A549 (cell line): ENCODE measurements at regions not wholly inside any gene's neighbourhood (a gene's known extent, or its start where the extent isn't known, plus 50 kb on each side); places are given as distances from the start of the nearest gene placed in this dataset.

ENCODE experiments used
- ATAC-seq, 2 experiments: fragments of 200-7000 bp in 1 of 2; fragments of >200 bp in 1 of 2; cut with Nextera tagmentation in 1 of 2; cut with Tn5 transposase in 1 of 2; 3 replicates each; pipeline versions ENCODE4 v1.8.0 to v1.9.1; 2018 to 2020; ENCODE audit warnings: mild to moderate bottlenecking in 1 of 2, moderate library complexity in 1 of 2
- CTCF ChIA-PET: fragments of 300-600 bp; sonication (Branson Sonifier 250); formaldehyde crosslinking; extraction: SDS; loops from one replicate; lab custom pipeline; 2021; ENCODE audit warnings: antibody characterized with exemption, inconsistent platforms; lab: Yijun Ruan, JAX
- POLR2A ChIA-PET: fragments of 350-600 bp; formaldehyde crosslinking; extraction: SDS; loops from one replicate; lab custom pipeline; 2021; ENCODE audit warnings: antibody characterized with exemption, inconsistent platforms; lab: Yijun Ruan, JAX
- DNase-seq, 2 experiments: peaks; one replicate each; pipeline versions ENCODE4 v3.0.0 to v3.0.0-alpha.2; 2011 to 2016; ENCODE audit warnings: low read depth in 1 of 2, low spot score in 1 of 2
- FAIRE-seq: peaks from 2 replicates; lab custom pipeline; 2011; peaks lifted over from hg19 to GRCh38; lab: Jason Lieb, UNC
- H3K27ac ChIP-seq, 2 experiments: fragments of >200 bp; sonication (Bioruptor Twin); formaldehyde crosslinking; 3 replicates each; pipeline ENCODE4 v1.5.1; 2016 to 2017
- H3K4me1 ChIP-seq: fragments of >200 bp; sonication (Bioruptor Twin); formaldehyde crosslinking; 3 replicates; pipeline ENCODE4 v1.6.1; 2016
- H3K4me2 ChIP-seq: fragments of >200 bp; sonication (Bioruptor Twin); formaldehyde crosslinking; 3 replicates; pipeline ENCODE4 v1.6.1; 2016
- H3K4me3 ChIP-seq: fragments of >200 bp; sonication (Bioruptor Twin); formaldehyde crosslinking; 3 replicates; pipeline ENCODE4 v1.5.1; 2016
- H3K9me3 ChIP-seq: fragments of >200 bp; sonication (Bioruptor Twin); formaldehyde crosslinking; 3 replicates; pipeline ENCODE4 v1.6.1; 2016
- ATOH8 ChIP-seq: fragments of 250-450 bp; sonication (Bioruptor Pico); IDR thresholded peaks from 2 replicates; pipeline ENCODE4 v1.5.0; 2020; ENCODE audit warnings: low read depth, mild to moderate bottlenecking, moderate library complexity
- BCL3 ChIP-seq: fragments of >200 bp; sonication (Bioruptor Twin); formaldehyde crosslinking; IDR thresholded peaks from 3 replicates; pipeline ENCODE4 v1.6.1; 2016
- CTCF ChIP-seq: fragments of >200 bp; sonication (Bioruptor Twin); formaldehyde crosslinking; IDR thresholded peaks from 3 replicates; pipeline ENCODE4 v1.5.1; 2016
- EHF ChIP-seq: fragments of 250-450 bp; sonication (Bioruptor Pico); IDR thresholded peaks from 2 replicates; pipeline ENCODE4 v1.5.0; 2020; ENCODE audit warnings: mild to moderate bottlenecking
- EP300 ChIP-seq, 2 experiments: fragments of >200 bp; sonication (Bioruptor Twin); formaldehyde crosslinking; IDR thresholded peaks; 2 replicates in 1 of 2; 3 replicates in 1 of 2; pipeline ENCODE4 v1.6.1; 2016 to 2017
- FOSB ChIP-seq: fragments of 250-450 bp; sonication (Bioruptor Pico); IDR thresholded peaks from 2 replicates; pipeline ENCODE4 v1.5.0; 2020; ENCODE audit warnings: mild to moderate bottlenecking, moderate library complexity
- FOSL2 ChIP-seq, 2 experiments: fragments of 450-650 bp in 1 of 2; fragments of >200 bp in 1 of 2; sonication (Bioruptor Twin) in 1 of 2; formaldehyde crosslinking; IDR thresholded peaks; 2 replicates each; pipeline versions ENCODE4 v1.5.0 to v1.6.1; 2016 to 2020; ENCODE audit warnings: mild to moderate bottlenecking in 1 of 2, moderate library complexity in 1 of 2
- FOXS1 ChIP-seq: fragments of 250-450 bp; sonication (Bioruptor Pico); IDR thresholded peaks from 2 replicates; pipeline ENCODE4 v1.5.0; 2020; ENCODE audit warnings: mild to moderate bottlenecking, moderate library complexity
- HEYL ChIP-seq: fragments of 250-450 bp; sonication (Bioruptor Pico); IDR thresholded peaks from 2 replicates; pipeline ENCODE4 v1.8.0; 2021; ENCODE audit warnings: mild to moderate bottlenecking, moderate library complexity
- HOXB5 ChIP-seq: fragments of 250-450 bp; sonication (Bioruptor Pico); IDR thresholded peaks from 2 replicates; pipeline ENCODE4 v1.5.0; 2020; ENCODE audit warnings: mild to moderate bottlenecking, moderate library complexity
- JUNB ChIP-seq: fragments of >200 bp; sonication (Bioruptor Twin); formaldehyde crosslinking; IDR thresholded peaks from 2 replicates; pipeline ENCODE4 v1.6.1; 2016
- MAX ChIP-seq: IDR thresholded peaks from 2 replicates; pipeline ENCODE4 v1.6.1; 2012
- NFE2L2 ChIP-seq: fragments of 150-350 bp; conservative IDR thresholded peaks from 2 replicates; pipeline ENCODE4 v1.6.1; 2014; ENCODE audit warnings: low read length
- PHF8 ChIP-seq: fragments of 200-600 bp; sonication (generic); IDR thresholded peaks from 2 replicates; pipeline ENCODE4 v1.6.1; 2016; ENCODE audit warnings: low read depth, mild to moderate bottlenecking, antibody characterized with exemption, moderate library complexity, borderline replicate concordance
- POLR2AphosphoS2 ChIP-seq: conservative IDR thresholded peaks from 2 replicates; pipeline ENCODE4 v1.6.1; 2012; ENCODE audit warnings: low read length, improper control_type of control experiment, inconsistent platforms
- REST ChIP-seq: fragments of 200-600 bp; sonication (generic); IDR thresholded peaks from 2 replicates; pipeline ENCODE4 v1.6.1; 2016; ENCODE audit warnings: antibody characterized with exemption, mild to moderate bottlenecking, moderate library complexity
- RNF2 ChIP-seq: fragments of 200-600 bp; sonication (generic); IDR thresholded peaks from 2 replicates; pipeline ENCODE4 v1.6.1; 2016; ENCODE audit warnings: low read depth, mild to moderate bottlenecking, antibody characterized with exemption, moderate library complexity, borderline replicate concordance
- ZC3H11A ChIP-seq: fragments of 450-650 bp; IDR thresholded peaks from 2 replicates; pipeline ENCODE4 v1.6.1; 2014; ENCODE audit warnings: antibody characterized with exemption, mild to moderate bottlenecking
- ZFP36 ChIP-seq: fragments of 450-650 bp; IDR thresholded peaks from 2 replicates; pipeline ENCODE4 v1.6.1; 2014; ENCODE audit warnings: borderline replicate concordance; ENCODE audit not compliant: partially characterized antibody
- WGBS: methylation state at CpG from one replicate; pipeline ENCODE4 v1.1.6; 2017; ENCODE audit errors: missing lambda C conversion rate; 5-methylcytosine and 5-hydroxymethylcytosine counted together
- TF ChIP-seq, protein P1 (sequence below): IDR thresholded peaks from 2 replicates; pipeline ENCODE4 v1.6.1; 2012

GRCh38 chr5:2188137-2188536 lies 305.4 kb upstream of the IRX4 start:
- DNase-seq (no peak), ATAC-seq (no peak), FAIRE-seq (no peak)
- WGBS, result 44% methylated on average over 7 of the region's 7 CpGs
- no peak for TF ChIP-seq PHF8
- TF ChIP-seq, all 56 proteins: peak for 0
- Histone ChIP-seq H3K4me1 (no peaks in the 10 kb centered on the region), H3K4me3 (no peak overlapping the region), H3K4me2 (no peak overlapping the region), H3K27ac (no peak overlapping the region), H3K9me3 (no peaks in the 10 kb centered on the region)
- ChIA-PET CTCF (no interaction called here), POLR2A (no interaction called here)

GRCh38 chr5:2187687-2188086 lies 305.0 kb upstream of the IRX4 start:
- DNase-seq, result no peak
- ChIA-PET POLR2A (no interaction called here), CTCF (no interaction called here)
- WGBS, result 23% methylated on average over 4 of the region's 10 CpGs
- no peak for ATAC-seq
- H3K4me3 ChIP-seq, result no peak overlapping the region
- H3K27ac ChIP-seq, result no peak overlapping the region
- H3K9me3 ChIP-seq, result no peaks in the 10 kb centered on the region
- TF ChIP-seq HOXB5 (CRISPR knock-in tag) (no peak), BCL3 (no peak), FOXS1 (CRISPR knock-in tag) (no peak), FOSB (CRISPR knock-in tag) (no peak), CTCF (no peak), EP300 (IDR thresholded peaks at IDR 0.05) (no peak), ZFP36 (no peak), MAX (no peak)
- FAIRE-seq, result no peak
- no peaks in the 10 kb centered on the region for H3K4me1 ChIP-seq
- H3K4me2 ChIP-seq, result no peak overlapping the region

- CTCF ChIA-PET, result no interaction called here
- WGBS, result 53% methylated on average over 11 of the region's 11 CpGs
- POLR2A ChIA-PET, result no interaction called here
- no peak overlapping the region for H3K4me3 ChIP-seq
- ATAC-seq (no peak), FAIRE-seq (no peak), DNase-seq (no peak)
- no peaks in the 10 kb centered on the region for H3K4me1 ChIP-seq
- no peaks in the 10 kb centered on the region for H3K9me3 ChIP-seq
- H3K4me2 ChIP-seq, result no peak overlapping the region
- H3K27ac ChIP-seq, result no peak overlapping the region
- TF ChIP-seq REST (no peak), EHF (no peak), ATOH8 (CRISPR knock-in tag) (no peak), JUNB (no peak), CTCF (no peak), NFE2L2 (no peak), ZC3H11A (no peak), POLR2AphosphoS2 (no peak), FOSL2 (IDR thresholded peaks at IDR 0.05) (no peak), FOSL2 (CRISPR knock-in tag; IDR thresholded peaks at IDR 0.05) (no peak), RNF2 (no peak), HEYL (CRISPR knock-in tag) (no peak)
- TF ChIP-seq, protein P1, sequence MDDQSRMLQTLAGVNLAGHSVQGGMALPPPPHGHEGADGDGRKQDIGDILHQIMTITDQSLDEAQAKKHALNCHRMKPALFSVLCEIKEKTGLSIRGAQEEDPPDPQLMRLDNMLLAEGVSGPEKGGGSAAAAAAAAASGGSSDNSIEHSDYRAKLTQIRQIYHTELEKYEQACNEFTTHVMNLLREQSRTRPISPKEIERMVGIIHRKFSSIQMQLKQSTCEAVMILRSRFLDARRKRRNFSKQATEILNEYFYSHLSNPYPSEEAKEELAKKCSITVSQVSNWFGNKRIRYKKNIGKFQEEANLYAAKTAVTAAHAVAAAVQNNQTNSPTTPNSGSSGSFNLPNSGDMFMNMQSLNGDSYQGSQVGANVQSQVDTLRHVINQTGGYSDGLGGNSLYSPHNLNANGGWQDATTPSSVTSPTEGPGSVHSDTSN, result no peak
- TF ChIP-seq, all 56 proteins: peak for 0
These were observed 304.4 kb upstream of the IRX4 start for GRCh38 chr5:2187156-2187555.
